ENCODE measurements at regions not wholly inside any gene's neighbourhood (a gene's known extent, or its start where the extent isn't known, plus 50 kb on each side); places are given as distances from the start of the nearest gene placed in this dataset.

DNA sequence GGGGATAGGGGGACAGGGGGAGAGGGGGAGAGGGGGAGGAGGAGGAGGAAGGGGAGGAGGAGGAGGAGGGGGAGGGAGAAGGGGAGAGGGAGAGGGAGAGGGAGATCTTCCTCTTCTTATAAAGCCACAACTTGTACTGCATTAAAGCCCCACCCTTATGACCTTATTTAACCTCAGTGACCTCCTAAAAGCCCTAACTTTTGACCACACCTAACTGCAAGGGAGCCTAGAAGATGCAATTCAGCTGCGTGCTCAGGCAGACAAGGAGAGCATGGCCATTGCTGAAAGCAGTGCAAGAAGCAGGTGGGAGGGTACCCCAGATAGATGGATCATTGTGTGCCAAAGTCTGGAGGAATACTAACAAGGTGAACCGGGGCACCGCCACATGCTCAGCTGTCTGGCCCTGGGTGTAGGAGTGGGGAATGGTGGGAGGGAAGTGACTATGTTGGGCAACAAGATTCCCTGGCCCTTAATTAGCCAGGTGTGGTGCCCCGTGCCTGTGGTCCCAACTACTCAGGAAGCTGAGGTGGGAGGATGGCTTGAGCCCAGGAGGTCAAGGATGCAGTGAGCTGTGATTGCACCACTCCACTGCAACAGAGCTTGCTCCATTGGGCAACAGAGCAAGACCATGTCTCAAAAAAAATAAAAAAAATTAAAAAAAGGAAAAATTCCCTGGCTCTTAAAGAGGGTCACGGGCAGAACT lies 125.4 kb upstream of the BOD1 start:
- no peak for DNase-seq (ENCODE audit: low spot score)

DNA sequence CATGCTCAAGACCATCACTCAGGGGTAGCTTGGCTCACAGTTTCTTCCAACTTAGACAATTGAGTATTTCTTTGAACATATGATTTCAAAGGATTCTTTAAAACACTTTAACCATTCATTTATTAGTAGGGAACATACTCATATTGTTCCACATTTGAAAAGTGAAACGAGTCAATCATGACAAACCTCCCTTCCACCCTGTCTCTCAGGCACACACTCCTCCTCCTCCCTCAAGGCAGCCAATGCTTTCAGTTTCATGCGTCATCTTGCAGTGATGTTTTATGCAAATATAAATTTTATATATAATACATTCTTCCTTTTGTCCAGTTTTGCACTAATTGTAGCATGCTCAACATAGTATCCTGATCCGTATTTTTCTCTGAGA lies 126.0 kb upstream of the BOD1 start:
- no peak for DNase-seq (ENCODE audit: low spot score)

GRCh38 chr5:173743641-173744343 lies 127.3 kb upstream of the BOD1 start:
- no peak for DNase-seq (ENCODE audit: low spot score)

GRCh38 chr5:173744551-173744950 lies 128.1 kb upstream of the BOD1 start:
- no peak for DNase-seq (ENCODE audit: low spot score)

- DNase-seq (ENCODE audit: low spot score), result no peak
These were observed 128.7 kb upstream of the BOD1 start for GRCh38 chr5:173745123-173745522.

GRCh38 chr5:173745557-173745956 lies 129.1 kb upstream of the BOD1 start:
- no peak for DNase-seq (ENCODE audit: low spot score)

GRCh38 chr5:173746047-173746646 lies 129.7 kb upstream of the BOD1 start:
- DNase-seq (ENCODE audit: low spot score), result no peak

GRCh38 chr5:173747876-173748275 lies 131.4 kb upstream of the BOD1 start:
- DNase-seq (ENCODE audit: low spot score), result no peak

DNA sequence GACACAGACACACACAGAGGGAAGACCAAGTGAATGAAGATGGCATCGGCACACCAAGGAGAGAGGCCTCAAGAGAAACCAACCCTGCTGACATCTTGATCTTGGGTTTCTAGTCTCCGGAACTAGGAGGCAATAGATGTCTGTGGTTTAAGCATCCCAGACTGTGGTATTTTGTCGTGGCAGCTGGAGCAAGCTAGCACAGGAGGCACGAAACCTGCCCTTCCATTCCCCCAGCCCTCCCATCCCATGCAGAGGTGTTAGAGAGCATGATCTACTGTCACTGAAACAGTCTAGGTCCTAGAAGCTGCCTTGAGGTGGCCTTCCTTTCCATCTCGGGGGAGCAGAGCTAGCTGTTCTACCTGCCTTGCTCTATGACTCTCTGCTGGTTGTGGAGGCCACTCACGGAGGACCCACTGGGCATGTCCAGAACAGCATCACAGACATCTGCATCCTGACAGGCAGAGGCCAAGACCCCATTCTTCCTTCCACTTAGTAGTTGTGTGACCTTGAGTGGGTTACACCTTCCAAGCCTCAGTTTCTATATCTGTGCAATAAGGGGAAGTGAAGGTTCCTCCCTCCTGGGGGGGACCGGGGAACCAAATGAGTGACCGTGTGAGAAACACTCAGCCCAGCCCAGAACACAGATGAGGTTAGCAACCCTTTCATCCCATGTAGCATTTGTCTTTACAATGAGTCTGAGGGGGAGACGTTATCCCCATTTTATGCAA lies 134.3 kb upstream of the BOD1 start:
- no peak for DNase-seq (ENCODE audit: low spot score)

GRCh38 chr5:173751266-173751600 lies 134.8 kb upstream of the BOD1 start:
- DNase-seq (ENCODE audit: low spot score), result no peak

GRCh38 chr5:173752653-173753052 lies 135.5 kb upstream of the CPEB4 start:
- no peak for DNase-seq (ENCODE audit: low spot score)

DNA sequence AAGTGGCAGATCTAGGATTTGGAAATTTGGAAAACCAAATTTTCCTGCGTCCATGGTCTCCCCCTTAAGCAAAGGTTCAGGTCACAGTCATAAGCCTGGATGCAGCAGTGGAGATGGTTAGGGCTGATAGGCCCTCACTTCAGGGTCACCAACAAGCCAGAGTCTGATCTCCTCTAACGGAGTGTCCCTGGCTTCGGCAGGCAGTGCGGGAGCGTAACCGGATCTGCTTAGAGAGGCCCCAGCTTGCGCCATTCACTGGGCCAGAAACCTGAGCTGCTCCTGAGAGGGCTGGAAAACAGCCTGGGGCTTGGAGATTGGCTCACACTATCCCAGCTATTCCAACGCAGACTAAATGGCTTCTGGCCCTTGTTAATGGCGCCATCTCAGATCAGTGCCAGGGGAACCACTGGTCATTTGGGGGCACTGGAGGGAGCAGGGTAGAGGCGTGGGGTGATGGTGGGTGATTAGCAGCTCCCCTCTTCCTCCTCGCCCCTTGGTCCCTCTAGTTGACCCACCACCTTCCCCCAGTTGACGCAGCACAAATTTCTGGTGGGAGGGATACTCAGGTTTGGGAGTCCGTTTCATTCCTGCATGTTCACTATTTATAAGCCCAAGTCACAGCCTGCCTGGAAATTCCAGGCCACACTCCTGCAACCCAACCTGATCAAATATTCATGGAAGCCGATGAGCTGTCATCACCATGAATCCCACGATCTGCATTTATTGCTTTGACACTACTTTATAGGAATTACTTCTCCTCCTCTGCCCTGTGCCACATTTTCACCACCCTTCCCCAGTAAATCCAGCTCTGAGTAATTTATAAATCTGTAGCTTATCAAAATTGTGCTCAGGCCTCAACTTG lies 134.6 kb upstream of the CPEB4 start:
- DNase-seq (ENCODE audit: low spot score), result no peak

DNA sequence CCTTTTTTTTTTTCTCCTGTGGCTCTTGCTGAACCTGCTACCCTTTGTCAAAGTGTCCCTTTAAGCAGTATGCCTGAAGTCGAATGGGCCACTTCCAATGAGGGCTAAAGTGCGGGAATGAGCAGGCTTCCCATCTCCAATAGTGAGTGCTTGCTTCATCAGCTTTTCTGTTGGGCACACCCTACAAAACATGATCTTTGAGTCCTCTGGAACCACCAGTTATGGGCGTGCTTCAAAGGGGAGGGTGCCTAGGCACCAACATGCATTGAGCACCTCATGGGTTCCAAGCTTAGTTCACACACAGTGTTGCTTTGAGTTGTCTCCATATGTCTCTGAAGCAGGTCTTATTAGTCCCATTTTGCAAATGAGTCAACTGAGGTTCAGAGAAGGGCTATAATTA lies 132.8 kb upstream of the CPEB4 start:
- no peak for DNase-seq (ENCODE audit: low spot score)

- DNase-seq (ENCODE audit: low spot score), result no peak
These were observed 130.5 kb upstream of the CPEB4 start for GRCh38 chr5:173757403-173758209.

GRCh38 chr5:173758676-173759075 lies 129.5 kb upstream of the CPEB4 start:
- DNase-seq (ENCODE audit: low spot score), result no peak

- no peak for DNase-seq (ENCODE audit: low spot score)
These were observed 128.5 kb upstream of the CPEB4 start for GRCh38 chr5:173759691-173760090.

- DNase-seq (ENCODE audit: low spot score), result no peak
These were observed 127.5 kb upstream of the CPEB4 start for GRCh38 chr5:173760461-173761177.

DNA sequence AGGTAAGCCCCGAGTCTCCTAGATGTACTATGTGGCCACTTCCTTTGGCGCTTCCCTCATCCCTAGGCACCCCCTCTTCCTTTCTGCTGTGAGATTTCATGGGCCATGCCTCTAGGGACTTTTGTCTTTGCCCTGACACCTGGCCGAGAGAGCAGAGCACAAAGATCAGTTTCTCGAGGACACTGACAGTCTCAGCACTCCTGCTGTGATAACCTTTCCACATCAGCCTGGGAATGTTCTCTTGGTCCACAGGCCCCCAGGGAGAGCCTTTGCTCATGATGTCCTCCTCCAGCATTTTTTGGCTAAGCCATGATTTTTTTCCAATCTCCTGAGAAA lies 127.0 kb upstream of the CPEB4 start:
- DNase-seq (ENCODE audit: low spot score), result no peak

DNA sequence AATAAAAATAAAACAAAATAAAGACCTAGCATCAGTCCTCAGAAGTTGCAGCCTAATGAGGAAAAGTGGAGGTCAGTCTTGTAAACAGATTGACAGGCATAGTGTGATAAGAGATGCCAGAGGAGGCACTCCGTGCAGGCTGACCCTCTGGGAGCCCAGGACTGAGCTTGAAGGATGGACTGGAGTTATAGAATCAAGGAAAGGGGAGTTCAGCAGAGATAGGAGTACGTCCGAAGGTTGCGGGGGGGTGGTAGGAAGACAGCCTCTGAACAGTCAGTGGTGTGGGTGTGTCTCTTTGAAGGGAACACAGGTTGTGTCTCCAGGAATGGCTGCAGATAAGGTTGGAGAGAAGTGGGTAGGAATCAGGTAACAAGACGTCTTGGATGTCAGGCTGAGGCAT lies 126.1 kb upstream of the CPEB4 start:
- DNase-seq (ENCODE audit: low spot score), result no peak

GRCh38 chr5:173762930-173763329 lies 125.2 kb upstream of the CPEB4 start:
- DNase-seq (ENCODE audit: low spot score), result no peak

- DNase-seq (ENCODE audit: low spot score), result no peak
These were observed 124.7 kb upstream of the CPEB4 start for GRCh38 chr5:173763410-173763809.

All from CD4-positive, alpha-beta T cell treated with Interleukin-15 for 4 hours (primary cell).